Neural crest cell (in vitro differentiated cells): ENCODE measurements at regions not wholly inside any gene's neighbourhood (a gene's known extent, or its start where the extent isn't known, plus 50 kb on each side); places are given as distances from the start of the nearest gene placed in this dataset.

Source experiments
- DNase-seq: peaks from one replicate; pipeline ENCODE4 v3.0.0; 2021; ENCODE audit warnings: low read depth, mixed read lengths, low spot score
- H3K27ac Mint-ChIP-seq: one replicate; pipeline ENCODE4 v1.8.0; 2021; ENCODE audit warnings: mild to moderate bottlenecking, mixed read lengths; ENCODE audit not compliant: unreplicated experiment
- H3K27me3 Mint-ChIP-seq: 2 replicates; pipeline ENCODE4 v1.8.0; 2021; ENCODE audit warnings: low read depth, mild to moderate bottlenecking, mixed read lengths
- H3K36me3 Mint-ChIP-seq: 2 replicates; pipeline ENCODE4 v1.8.0; 2021; ENCODE audit warnings: low read depth, mild to moderate bottlenecking, mixed read lengths
- H3K4me1 Mint-ChIP-seq: 2 replicates; pipeline ENCODE4 v1.8.0; 2021; ENCODE audit warnings: mixed read lengths
- H3K4me3 Mint-ChIP-seq: one replicate; pipeline ENCODE4 v1.8.0; 2021; ENCODE audit warnings: mild to moderate bottlenecking, mixed read lengths
- H3K9me3 Mint-ChIP-seq: 2 replicates; pipeline ENCODE4 v1.8.0; 2021; ENCODE audit warnings: mixed read lengths
- CTCF ChIP-seq: fragments of 200-600 bp; sonication (generic); conservative IDR thresholded peaks from 2 replicates; pipeline ENCODE4 v1.5.0; 2021; ENCODE audit warnings: antibody characterized with exemption, mild to moderate bottlenecking

- H3K36me3 Mint-ChIP-seq = no peaks in the 10 kb centered on the region
- peaks cover 25% of the 10 kb centered on the region for H3K27me3 Mint-ChIP-seq
- H3K4me3 Mint-ChIP-seq = no peak overlapping the region
- H3K27ac Mint-ChIP-seq = no peak overlapping the region
- no peaks in the 10 kb centered on the region for H3K9me3 Mint-ChIP-seq
- TF ChIP-seq CTCF = no peak
- H3K4me1 Mint-ChIP-seq = no peaks in the 10 kb centered on the region
- DNase-seq = no peak
Observed at GRCh38 chr20:7347409-7347808, 579.9 kb downstream of the BMP2 start.

- no peaks in the 10 kb centered on the region for H3K9me3 Mint-ChIP-seq
- no peak for DNase-seq
- no peak overlapping the region for H3K27ac Mint-ChIP-seq
- H3K36me3 Mint-ChIP-seq = no peaks in the 10 kb centered on the region
- no peak for TF ChIP-seq CTCF
- H3K4me1 Mint-ChIP-seq = no peaks in the 10 kb centered on the region
- H3K27me3 Mint-ChIP-seq = peaks cover 29% of the 10 kb centered on the region
- H3K4me3 Mint-ChIP-seq = no peak overlapping the region
Observed at GRCh38 chr20:7348253-7348652, 580.8 kb downstream of the BMP2 start.

GRCh38 chr20:7352165-7352564, 584.7 kb downstream of the BMP2 start:
- no peaks in the 10 kb centered on the region for H3K4me1 Mint-ChIP-seq
- no peaks in the 10 kb centered on the region for H3K36me3 Mint-ChIP-seq
- no peak overlapping the region for H3K4me3 Mint-ChIP-seq

GRCh38 chr20:7355051-7355450, 585.2 kb downstream of the HAO1 start:
- Mint-ChIP-seq H3K36me3 (no peaks in the 10 kb centered on the region), H3K4me3 (no peak overlapping the region), H3K4me1 (no peaks in the 10 kb centered on the region), H3K9me3 (no peaks in the 10 kb centered on the region), H3K27ac (no peak overlapping the region), H3K27me3 (peaks cover 42% of the 10 kb centered on the region)
- TF ChIP-seq CTCF = no peak
- DNase-seq = no peak

More at GRCh38 chr20:7352165-7352564, 584.7 kb downstream of the BMP2 start:
- no peaks in the 10 kb centered on the region for H3K9me3 Mint-ChIP-seq
- peaks cover 29% of the 10 kb centered on the region for H3K27me3 Mint-ChIP-seq
- TF ChIP-seq CTCF = no peak
- no peak overlapping the region for H3K27ac Mint-ChIP-seq
- DNase-seq = no peak

GRCh38 chr20:7358670-7359069, 581.6 kb downstream of the HAO1 start:
- H3K4me1 Mint-ChIP-seq = peaks cover 18% of the 10 kb centered on the region
- H3K27me3 Mint-ChIP-seq = peaks cover 19% of the 10 kb centered on the region
- H3K36me3 Mint-ChIP-seq = no peaks in the 10 kb centered on the region
- H3K4me3 Mint-ChIP-seq = no peak overlapping the region
- H3K27ac Mint-ChIP-seq = no peak overlapping the region
- DNase-seq = no peak
- no peak for TF ChIP-seq CTCF
- no peaks in the 10 kb centered on the region for H3K9me3 Mint-ChIP-seq

- no peaks in the 10 kb centered on the region for H3K36me3 Mint-ChIP-seq
- peaks cover 18% of the 10 kb centered on the region for H3K4me1 Mint-ChIP-seq
- peaks cover 3% of the 10 kb centered on the region for H3K9me3 Mint-ChIP-seq
- H3K4me3 Mint-ChIP-seq = no peak overlapping the region
- no peak for TF ChIP-seq CTCF
- H3K27me3 Mint-ChIP-seq = peaks cover 18% of the 10 kb centered on the region
- H3K27ac Mint-ChIP-seq = no peak overlapping the region
- no peak for DNase-seq
Observed at GRCh38 chr20:7359739-7360138, 580.5 kb downstream of the HAO1 start.
